GM12801 (cell line): ENCODE measurements at regions not wholly inside any gene's neighbourhood (a gene's known extent, or its start where the extent isn't known, plus 50 kb on each side); places are given as distances from the start of the nearest gene placed in this dataset.

Experiments used
- TF ChIP-seq, protein P1 (sequence below): IDR thresholded peaks from one replicate; pipeline ENCODE4 v1.5.1; 2011; ENCODE audit warnings: control low read depth; ENCODE audit not compliant: insufficient read length; ENCODE audit errors: extremely low read depth

DNA sequence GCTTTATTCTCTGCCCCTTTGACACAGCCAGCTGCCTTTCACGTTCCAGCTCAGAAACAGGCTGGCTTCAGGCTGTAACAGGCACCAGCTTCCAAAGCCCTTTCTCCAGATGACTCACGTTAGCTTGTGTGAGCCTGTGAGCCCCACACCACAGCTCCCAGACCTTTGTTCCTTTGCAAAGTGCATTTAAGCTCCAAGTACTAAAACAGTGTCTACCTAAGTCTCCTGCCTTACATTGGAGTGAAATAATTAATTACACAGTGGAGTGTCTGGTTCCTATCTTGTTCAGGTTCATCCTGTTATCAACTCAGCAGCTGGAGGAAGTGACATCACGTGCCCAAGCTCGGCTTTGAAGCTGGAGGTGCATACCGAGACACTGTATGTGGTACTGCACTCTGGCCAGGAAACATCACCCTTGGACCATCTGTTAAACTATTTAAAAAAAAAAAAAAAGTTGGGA is 475.8 kb downstream of the FOXO1 start:
- TF ChIP-seq, protein P1, sequence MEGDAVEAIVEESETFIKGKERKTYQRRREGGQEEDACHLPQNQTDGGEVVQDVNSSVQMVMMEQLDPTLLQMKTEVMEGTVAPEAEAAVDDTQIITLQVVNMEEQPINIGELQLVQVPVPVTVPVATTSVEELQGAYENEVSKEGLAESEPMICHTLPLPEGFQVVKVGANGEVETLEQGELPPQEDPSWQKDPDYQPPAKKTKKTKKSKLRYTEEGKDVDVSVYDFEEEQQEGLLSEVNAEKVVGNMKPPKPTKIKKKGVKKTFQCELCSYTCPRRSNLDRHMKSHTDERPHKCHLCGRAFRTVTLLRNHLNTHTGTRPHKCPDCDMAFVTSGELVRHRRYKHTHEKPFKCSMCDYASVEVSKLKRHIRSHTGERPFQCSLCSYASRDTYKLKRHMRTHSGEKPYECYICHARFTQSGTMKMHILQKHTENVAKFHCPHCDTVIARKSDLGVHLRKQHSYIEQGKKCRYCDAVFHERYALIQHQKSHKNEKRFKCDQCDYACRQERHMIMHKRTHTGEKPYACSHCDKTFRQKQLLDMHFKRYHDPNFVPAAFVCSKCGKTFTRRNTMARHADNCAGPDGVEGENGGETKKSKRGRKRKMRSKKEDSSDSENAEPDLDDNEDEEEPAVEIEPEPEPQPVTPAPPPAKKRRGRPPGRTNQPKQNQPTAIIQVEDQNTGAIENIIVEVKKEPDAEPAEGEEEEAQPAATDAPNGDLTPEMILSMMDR = no peak

DNA sequence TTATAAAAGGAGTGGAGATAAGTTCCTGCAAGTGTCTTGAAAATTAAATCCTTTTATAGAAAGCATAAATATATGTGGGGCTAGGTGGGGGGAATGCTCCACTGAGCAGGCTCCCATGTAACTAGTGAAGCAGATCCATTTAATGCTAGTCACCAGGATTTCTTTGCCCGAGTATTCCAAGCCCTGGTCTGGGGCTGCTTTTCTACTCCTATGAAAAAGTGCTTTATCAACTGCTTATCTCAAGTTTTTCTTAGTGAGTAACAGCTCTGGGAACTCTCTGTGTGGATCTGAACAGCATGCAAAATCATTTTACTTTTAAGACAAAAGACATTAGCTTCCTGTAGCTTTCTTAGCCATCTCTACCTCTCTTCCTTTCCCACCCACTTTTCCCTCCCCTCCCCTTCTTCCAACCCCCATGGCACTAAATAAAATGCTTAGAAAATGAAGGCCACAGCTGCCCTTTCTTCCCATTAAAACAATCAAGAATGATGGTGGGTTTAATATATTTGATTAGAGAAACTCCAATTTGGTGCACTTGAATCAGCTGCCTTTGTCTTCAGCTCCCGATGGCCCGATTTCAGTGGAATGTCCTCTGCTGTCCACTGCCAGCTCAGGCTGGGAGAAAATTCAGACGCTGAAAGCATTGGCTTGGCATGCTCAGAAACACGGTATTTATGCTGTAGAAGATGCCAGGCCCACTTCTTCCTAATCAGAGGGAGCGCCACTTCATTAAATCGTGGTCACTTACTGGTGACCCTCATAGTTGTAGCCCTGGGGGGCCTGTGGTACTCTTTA is 475.1 kb downstream of the FOXO1 start:
- TF ChIP-seq, protein P1 = no peak

DNA sequence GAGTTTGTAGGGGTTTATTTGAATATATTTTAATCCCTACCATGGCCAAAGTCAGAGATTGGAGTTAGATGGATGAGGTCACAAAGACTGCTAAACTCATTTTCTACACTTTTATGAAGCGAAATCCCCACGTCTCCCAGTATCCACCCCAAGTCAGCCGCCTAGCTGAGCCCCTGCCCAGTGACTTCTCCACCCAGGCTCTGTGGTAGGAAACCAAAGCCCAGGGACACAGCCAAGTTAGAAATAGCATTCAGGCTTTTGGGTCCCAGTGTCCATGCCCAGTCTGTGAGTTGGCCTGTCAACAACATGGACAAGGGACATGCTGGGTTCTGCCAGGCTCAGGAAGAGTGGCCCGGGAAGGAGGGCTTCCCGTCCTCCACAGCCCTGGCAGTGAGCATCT is 474.0 kb downstream of the FOXO1 start:
- TF ChIP-seq, protein P1 = no peak

DNA sequence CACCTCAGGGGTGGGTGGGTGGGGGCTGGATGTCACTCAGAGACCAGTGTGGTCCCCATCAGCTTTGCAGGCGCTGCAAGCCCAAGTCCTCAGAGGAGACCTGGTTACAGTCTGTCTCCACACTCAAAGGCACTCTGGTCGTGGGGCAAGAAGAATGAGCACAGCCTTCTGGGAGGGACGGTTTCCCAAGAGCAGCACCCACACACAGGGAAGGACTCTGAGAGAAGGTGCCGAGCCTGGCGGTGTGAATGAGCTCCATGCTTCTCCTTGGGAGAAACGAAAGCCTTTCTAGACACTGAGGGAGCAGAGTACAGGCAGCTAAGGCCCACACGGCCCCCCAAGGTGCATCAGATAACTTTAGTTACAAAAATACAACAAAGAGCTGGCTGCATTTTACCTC is 473.6 kb downstream of the FOXO1 start:
- TF ChIP-seq, protein P1 = no peak

DNA sequence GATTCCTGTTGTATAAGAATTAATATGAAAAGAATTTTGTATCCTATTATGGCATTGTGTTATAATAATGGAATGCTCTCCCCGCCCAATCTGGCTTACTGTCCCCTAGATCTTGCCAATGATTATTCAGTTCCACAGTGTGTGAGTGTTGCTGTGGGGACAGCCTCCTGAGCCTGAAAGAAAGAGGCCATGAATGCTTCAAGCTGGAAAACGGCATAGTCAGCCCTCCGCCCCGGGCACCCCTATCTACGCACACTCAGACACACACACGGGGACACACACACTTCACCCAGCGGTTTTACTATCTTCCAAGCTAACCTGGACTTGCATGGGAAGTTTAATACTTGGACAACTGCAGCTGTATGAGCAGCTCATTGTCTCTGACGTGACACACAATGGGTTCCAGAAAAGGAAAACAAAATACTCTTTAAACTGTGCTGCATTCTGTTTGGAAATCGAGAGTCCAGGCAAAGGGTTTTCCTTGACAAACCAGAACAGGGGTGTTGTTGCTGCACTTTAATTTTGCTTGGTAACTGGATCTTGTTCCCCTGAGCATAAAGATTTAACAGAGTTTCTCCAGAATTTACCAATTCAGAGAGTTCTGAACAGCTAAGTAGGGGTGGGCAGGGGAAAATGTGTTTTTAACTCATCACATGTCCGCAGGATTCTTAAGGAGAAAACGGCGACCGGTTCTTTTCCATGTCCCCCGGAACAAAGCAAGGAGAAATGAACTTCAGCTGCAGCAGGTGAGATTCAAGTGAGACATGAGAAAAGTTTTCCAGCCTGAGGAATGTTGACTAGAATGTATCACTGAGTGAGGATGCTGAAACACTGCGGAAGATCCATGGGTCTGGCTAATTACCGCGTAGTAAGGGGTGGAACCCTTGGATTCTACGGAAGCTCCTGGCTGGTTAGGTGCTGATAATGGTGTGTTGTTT is 472.9 kb downstream of the FOXO1 start:
- TF ChIP-seq, protein P1 = no peak

DNA sequence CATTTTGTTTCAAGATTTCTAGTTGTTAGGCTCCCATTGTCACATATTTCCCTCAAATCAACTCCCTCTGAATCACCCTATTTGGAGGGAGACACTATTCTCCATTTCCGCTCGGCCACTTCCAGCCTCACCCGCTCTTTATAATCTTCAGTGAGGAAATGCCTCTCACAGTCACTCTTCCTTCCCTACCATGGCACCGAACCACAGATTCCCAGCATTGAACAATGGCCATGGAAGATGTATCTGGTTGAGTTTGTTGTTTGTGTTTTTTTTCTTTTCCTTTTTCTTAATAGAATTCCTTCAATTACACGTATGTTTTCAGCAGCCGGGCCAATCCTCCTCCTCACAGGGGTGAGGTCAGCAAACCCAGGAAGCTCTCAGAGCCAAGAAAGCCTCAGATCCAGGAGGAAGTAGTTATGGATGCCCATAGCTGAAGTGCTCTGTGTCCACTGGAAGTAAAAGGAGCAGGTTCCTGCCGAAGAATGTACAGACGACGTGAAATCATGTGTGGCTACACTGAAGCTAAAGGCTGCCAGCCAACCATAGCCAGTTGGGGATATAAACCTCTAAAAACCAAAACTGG is 472.1 kb downstream of the FOXO1 start:
- TF ChIP-seq, protein P1 = no peak

DNA sequence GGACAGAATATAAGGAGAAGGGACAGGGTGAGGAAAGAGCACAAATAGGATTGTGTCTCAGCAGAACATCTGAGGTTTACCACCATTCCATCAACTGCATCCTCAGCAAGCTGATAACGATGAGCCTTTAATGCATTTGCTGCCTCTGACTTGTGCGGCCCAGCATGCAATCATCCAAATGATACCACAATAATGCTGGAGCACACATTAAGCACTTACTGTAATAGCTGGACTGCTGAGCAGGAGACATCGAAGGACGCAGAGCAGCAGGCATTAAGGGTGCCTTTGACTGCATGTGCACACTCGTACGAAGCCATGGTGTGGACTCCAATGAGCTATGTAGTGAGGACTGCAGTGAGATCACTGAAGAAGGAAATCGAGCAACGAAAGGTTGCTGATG is 469.4 kb downstream of the FOXO1 start:
- TF ChIP-seq, protein P1 = no peak
